ENCODE measurements at regions not wholly inside any gene's neighbourhood (a gene's known extent, or its start where the extent isn't known, plus 50 kb on each side); places are given as distances from the start of the nearest gene placed in this dataset.
"Not testable (repeated sequence)": the region's sequence is repeated elsewhere in the genome, so short reads cannot be mapped to it uniquely, and the experiment has no call there.

DNA sequence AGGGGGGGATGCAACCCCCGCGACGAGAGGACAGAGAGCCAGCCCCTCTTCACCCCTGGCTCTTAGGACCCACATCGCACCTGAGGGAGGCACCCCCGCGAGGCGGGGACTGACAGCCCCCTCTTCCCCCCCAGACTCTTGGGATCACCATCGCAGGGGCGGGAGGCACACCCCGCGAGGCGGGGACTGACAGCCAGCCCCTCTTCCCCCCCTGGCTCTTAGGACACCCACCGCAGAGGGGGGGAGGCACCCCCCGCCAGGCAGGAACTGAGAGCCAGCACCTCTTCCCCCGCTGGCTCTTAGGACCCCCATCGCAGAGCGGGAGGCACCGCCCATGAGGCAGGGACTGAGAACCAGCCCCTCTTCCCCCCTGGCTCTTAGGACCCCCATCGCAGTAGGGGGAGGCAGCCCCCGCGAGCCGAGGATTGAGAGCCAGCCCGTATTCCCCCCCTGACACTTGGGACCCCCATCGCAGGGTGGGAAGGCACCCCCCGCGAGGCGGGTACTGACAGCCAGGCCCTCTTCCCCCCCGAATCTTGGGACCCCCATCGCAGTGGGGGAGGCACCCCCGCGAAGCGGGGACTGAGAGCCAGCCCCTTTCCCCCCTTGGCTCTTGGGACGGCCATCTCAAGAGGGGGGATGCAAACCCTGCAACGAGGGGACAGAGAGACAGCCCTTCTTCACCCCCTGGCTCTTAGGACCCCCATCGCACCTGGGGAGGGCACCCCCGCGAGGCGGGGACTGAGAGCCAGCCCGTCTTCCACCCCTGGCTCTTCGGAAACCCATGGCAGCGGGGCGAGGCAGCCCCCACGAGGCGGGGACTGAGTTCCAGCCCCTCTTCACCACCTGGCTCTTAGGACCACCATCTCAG lies 2425.1 kb upstream of the PCDH20 start:
- H3K36me3 ChIP-seq = no peaks in the 10 kb centered on the region
- TF ChIP-seq EP300 (IDR thresholded peaks at IDR 0.05) = no peak
- no peak for TF ChIP-seq POLR2A (IDR thresholded peaks at IDR 0.05; ENCODE audit: low read depth)
- TF ChIP-seq, protein P1, sequence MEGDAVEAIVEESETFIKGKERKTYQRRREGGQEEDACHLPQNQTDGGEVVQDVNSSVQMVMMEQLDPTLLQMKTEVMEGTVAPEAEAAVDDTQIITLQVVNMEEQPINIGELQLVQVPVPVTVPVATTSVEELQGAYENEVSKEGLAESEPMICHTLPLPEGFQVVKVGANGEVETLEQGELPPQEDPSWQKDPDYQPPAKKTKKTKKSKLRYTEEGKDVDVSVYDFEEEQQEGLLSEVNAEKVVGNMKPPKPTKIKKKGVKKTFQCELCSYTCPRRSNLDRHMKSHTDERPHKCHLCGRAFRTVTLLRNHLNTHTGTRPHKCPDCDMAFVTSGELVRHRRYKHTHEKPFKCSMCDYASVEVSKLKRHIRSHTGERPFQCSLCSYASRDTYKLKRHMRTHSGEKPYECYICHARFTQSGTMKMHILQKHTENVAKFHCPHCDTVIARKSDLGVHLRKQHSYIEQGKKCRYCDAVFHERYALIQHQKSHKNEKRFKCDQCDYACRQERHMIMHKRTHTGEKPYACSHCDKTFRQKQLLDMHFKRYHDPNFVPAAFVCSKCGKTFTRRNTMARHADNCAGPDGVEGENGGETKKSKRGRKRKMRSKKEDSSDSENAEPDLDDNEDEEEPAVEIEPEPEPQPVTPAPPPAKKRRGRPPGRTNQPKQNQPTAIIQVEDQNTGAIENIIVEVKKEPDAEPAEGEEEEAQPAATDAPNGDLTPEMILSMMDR (IDR thresholded peaks at IDR 0.05) = no peak
- TF ChIP-seq POLR2AphosphoS5 (IDR thresholded peaks at IDR 0.05) = no peak
- peaks cover 0 to 3% (median 0%) of the 10 kb centered on the region in 4 donors for H3K27me3 ChIP-seq
- H3K9me3 ChIP-seq = peaks cover 0 to 12% (median 4%) of the 10 kb centered on the region in 4 donors
- H3K27ac ChIP-seq (replicated peaks in 1 of 4) = no peak overlapping the region
- intact Hi-C loops (cut with DNase I) = no loop called here
- H3K4me1 ChIP-seq = no peaks in the 10 kb centered on the region
- DNase-seq (ENCODE audit: extremely low spot score) = no peak
- no peak overlapping the region for H3K4me3 ChIP-seq
- WGBS = 100% methylated on average over 3 of the region's 44 CpGs

DNA sequence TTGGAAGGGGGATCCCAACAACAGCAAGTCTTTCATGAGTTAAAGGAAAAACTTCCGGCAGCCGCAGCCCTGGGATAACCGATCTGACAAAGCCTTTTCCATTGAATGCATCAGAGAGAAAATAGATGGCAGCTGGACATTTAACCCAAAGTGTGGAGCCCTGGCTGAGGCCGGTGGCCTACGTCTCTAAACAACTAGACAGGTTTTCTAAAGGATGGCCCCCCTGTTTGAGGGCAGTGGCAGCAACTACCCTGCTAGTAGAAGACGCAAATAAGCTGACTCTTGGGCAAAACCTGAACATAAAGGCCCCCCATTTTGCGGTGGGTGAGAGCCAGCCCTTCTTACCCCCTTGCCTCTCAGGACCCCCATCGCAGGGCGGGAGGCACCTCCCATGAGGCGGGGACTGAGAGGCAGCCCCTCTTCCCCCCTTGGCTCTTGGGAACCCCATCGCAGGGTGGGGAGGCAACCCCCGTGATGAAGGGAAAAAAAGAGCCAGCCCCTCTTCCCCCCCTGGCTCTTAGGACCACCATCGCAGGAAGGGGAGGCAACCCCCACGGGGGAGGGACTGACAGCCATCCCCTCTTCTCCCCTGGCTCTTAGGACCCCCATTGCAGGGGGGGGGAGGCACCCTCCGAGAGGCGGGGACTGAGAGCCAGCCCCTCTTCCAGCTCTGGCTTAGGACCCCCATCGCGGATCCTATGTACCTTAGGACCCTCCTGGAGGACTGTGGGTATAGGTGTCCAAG lies 2422.9 kb upstream of the PCDH20 start:
- TF ChIP-seq POLR2AphosphoS5 (IDR thresholded peaks at IDR 0.05) (no peak), POLR2A (IDR thresholded peaks at IDR 0.05; ENCODE audit: low read depth) (no peak), EP300 (IDR thresholded peaks at IDR 0.05) (no peak)
- TF ChIP-seq, protein P1 (IDR thresholded peaks at IDR 0.05) = no peak
- peaks cover 0 to 3% (median 0%) of the 10 kb centered on the region in 4 donors for H3K27me3 ChIP-seq
- H3K27ac ChIP-seq (replicated peaks in 1 of 4) = no peak overlapping the region
- peak; percentile 87 for DNase-seq (ENCODE audit: extremely low spot score)
- H3K9me3 ChIP-seq = peaks cover 0 to 12% (median 0%) of the 10 kb centered on the region in 4 donors
- no peaks in the 10 kb centered on the region for H3K36me3 ChIP-seq
- no peaks in the 10 kb centered on the region for H3K4me1 ChIP-seq
- intact Hi-C loops (cut with DNase I) = no loop called here
- no peak overlapping the region for H3K4me3 ChIP-seq
- 94% methylated on average over 17 of the region's 18 CpGs for WGBS

DNA sequence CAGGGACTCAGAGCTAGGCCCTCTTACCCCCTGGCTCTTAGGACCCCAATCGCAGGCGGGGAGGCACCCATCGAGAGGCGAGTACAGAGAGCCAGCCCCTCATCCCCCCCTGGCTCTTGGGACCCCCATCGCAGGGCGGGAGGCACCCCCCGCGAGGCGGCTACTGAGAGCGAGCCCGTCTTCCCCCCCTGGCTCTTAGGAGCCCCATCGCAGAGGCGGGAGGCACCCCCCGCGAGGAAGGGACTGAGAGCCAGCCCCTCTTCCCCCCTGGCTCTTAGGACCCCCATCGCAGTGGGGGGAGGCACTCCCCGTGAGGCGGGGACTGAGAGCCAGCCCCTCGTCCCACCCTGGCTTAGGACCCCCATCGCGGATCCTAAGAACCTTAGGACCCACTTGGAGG lies 2422.1 kb upstream of the PCDH20 start:
- WGBS = 100% methylated on average over 8 of the region's 21 CpGs
- not testable (repeated sequence) for H3K4me3 ChIP-seq, H3K27me3 ChIP-seq

DNA sequence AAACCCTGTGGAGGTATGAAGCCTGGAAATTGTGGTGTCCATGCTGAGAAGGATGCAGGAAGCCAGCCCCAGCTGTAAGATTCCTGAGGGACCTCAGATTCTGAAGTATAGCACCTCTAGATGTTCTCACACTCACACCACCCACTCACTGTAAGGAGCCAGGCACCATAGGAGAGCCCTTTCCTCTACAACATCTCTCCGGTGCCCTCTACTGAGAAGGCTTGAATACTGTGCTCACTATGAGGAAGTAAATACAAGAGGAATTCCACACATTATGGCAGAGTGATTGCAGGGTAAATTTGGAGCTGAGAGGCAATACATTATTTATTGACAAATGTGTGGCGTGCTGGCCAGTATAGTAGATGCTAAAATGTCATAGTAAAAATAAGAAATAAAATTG lies 2414.0 kb upstream of the PCDH20 start:
- DNase-seq (ENCODE audit: extremely low spot score); H3K27ac ChIP-seq (replicated peaks in 1 of 4); H3K4me3 ChIP-seq; H3K36me3 ChIP-seq; H3K9me3 ChIP-seq; H3K27me3 ChIP-seq; intact Hi-C loops (cut with DNase I); H3K4me1 ChIP-seq: not testable (repeated sequence)
- WGBS = no CpG with 5 or more reads among the region's 2 CpGs

More for the DNA sequence above, 2422.1 kb upstream of the PCDH20 start:
- H3K4me1 ChIP-seq; H3K27ac ChIP-seq (replicated peaks in 1 of 4); H3K36me3 ChIP-seq; intact Hi-C loops (cut with DNase I); DNase-seq (ENCODE audit: extremely low spot score): not testable (repeated sequence)
- H3K9me3 ChIP-seq = peaks cover 0 to 12% (median 0%) of the 10 kb centered on the region in 4 donors

DNA sequence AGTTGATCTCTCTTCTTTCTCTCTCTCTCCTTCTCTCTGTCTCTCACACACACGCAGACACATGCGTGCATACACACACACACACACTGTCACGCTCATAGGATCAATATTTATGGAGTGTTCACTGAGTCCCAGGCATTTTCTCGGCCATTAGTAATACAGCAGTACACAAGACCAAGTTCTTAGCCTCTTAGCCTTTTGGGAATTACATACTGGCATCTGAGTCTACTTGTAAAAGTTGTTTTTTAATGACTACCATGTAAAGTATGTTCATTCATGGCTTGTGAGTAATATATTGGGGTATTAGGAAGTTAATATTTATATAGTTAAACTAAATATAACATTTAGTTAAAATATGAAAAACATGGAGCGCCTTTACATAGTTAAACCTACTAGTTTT lies 2406.1 kb upstream of the PCDH20 start:
- H3K27ac ChIP-seq (replicated peaks in 1 of 4); DNase-seq (ENCODE audit: extremely low spot score); H3K4me1 ChIP-seq; H3K9me3 ChIP-seq; H3K4me3 ChIP-seq; intact Hi-C loops (cut with DNase I); H3K27me3 ChIP-seq; H3K36me3 ChIP-seq: not testable (repeated sequence)
- 76% methylated on average over 5 of the region's 5 CpGs for WGBS

DNA sequence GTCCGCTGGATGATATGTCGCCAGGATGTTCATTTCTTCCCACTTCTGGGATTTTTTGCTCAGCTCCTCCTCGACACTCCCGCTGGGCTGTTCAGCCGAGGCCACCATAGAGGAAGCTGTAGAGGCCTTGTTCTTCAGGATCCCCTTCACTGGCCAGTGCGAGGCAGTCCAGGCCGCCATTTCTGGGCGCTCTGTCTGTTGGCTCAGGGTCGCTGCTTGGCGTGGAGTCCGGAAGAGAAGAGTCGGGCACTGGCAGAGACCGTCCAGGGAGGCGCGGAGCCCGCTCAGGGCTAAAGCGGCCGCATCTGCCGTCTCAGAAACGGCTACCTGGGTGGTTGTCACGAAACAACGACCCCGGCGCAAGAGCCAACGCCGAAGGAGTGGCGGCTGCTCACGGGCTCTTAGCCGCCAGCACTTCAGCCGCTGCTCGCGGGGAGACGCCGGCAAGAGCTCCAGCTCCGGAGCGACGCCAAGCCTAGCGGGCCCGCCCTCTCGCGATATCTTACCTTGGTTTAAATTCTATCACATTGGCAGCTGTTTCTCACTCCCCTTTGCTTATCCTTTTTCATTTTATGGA lies 2395.9 kb upstream of the PCDH20 start:
- H3K27me3 ChIP-seq; intact Hi-C loops (cut with DNase I); H3K36me3 ChIP-seq; H3K4me1 ChIP-seq; H3K27ac ChIP-seq (replicated peaks in 1 of 4); DNase-seq (ENCODE audit: extremely low spot score); H3K4me3 ChIP-seq; H3K9me3 ChIP-seq: not testable (repeated sequence)
- 94% methylated on average over 38 of the region's 41 CpGs for whole genome bisulfite sequencing

DNA sequence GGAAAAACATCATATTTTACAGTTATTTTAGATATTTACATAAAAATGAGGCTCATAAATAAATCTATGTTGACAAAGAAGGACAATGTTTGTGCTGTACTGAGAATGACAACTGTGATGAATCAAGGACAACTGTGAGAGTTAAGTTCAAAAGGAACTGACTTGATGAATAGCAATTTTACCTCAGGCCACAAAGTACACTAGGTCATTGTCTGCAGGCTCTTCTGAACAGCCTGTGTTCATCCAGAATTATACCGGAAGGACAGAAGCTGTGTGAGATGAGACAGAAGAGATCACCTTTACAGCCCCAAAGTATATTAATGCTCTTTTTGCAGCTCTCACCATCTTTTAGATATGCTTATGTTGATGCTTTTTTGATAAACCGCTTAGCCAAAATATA lies 2375.5 kb upstream of the PCDH20 start:
- H3K4me1 ChIP-seq; intact Hi-C loops (cut with DNase I); DNase-seq (ENCODE audit: extremely low spot score); H3K36me3 ChIP-seq; H3K27ac ChIP-seq (replicated peaks in 1 of 4); H3K4me3 ChIP-seq; H3K27me3 ChIP-seq; H3K9me3 ChIP-seq: not testable (repeated sequence)
- 89% methylated on average over 2 of the region's 2 CpGs for WGBS

All from esophagus muscularis mucosa (tissue), 4 donors.